ENCODE measurements at regions not wholly inside any gene's neighbourhood (a gene's known extent, or its start where the extent isn't known, plus 50 kb on each side); places are given as distances from the start of the nearest gene placed in this dataset.

GRCh38 chr1:200473698-200474371, 64.0 kb upstream of the ZNF281 start:
- Histone ChIP-seq H3K27me3 (peaks cover 10% of the 10 kb centered on the region), H3K4me1 (no peaks in the 10 kb centered on the region), H3K27ac (no peak overlapping the region), H3K36me3 (no peaks in the 10 kb centered on the region), H3K4me3 (no peak overlapping the region), H3K9me3 (no peaks in the 10 kb centered on the region)
- ATAC-seq: no peak
- 26 to 36% methylated on average over 8 to 10 of the region's 12 CpGs for WGBS, 2 donors (ENCODE audit: low coverage in 1 of 2)
- TF ChIP-seq CTCF (IDR thresholded peaks at IDR 0.05) (no peak), POLR2A (IDR thresholded peaks at IDR 0.05) (no peak), EP300 (IDR thresholded peaks at IDR 0.05) (no peak)

GRCh38 chr1:200471739-200472138, 61.9 kb upstream of the ZNF281 start:
- Histone ChIP-seq H3K27me3 (peaks cover 10% of the 10 kb centered on the region), H3K36me3 (no peaks in the 10 kb centered on the region), H3K4me1 (no peaks in the 10 kb centered on the region), H3K4me3 (no peak overlapping the region), H3K27ac (no peak overlapping the region), H3K9me3 (no peaks in the 10 kb centered on the region)
- 86 to 93% methylated on average over 2 of the region's 2 CpGs for whole genome bisulfite sequencing, 2 donors (ENCODE audit: low coverage in 1 of 2)
- TF ChIP-seq POLR2A (IDR thresholded peaks at IDR 0.05): no peak
- no peak for TF ChIP-seq EP300 (IDR thresholded peaks at IDR 0.05)
- no peak for TF ChIP-seq CTCF (IDR thresholded peaks at IDR 0.05)
- TF ChIP-seq POLR2AphosphoS5 (IDR thresholded peaks at IDR 0.05): no peak
- no peak for ATAC-seq

- TF ChIP-seq POLR2A (IDR thresholded peaks at IDR 0.05) (no peak), EP300 (IDR thresholded peaks at IDR 0.05) (no peak), POLR2AphosphoS5 (IDR thresholded peaks at IDR 0.05) (no peak), CTCF (IDR thresholded peaks at IDR 0.05) (no peak)
- Histone ChIP-seq H3K9me3 (no peaks in the 10 kb centered on the region), H3K27me3 (peaks cover 8% of the 10 kb centered on the region), H3K4me1 (no peaks in the 10 kb centered on the region), H3K27ac (no peak overlapping the region), H3K4me3 (no peak overlapping the region), H3K36me3 (no peaks in the 10 kb centered on the region)
- ATAC-seq: no peak
- 88 to 90% methylated on average over 4 of the region's 4 CpGs for WGBS, 2 donors (ENCODE audit: low coverage in 1 of 2)
Measured at GRCh38 chr1:200468264-200469001, 58.6 kb upstream of the ZNF281 start.

- no peak for TF ChIP-seq POLR2A (IDR thresholded peaks at IDR 0.05)
- no peak for TF ChIP-seq EP300 (IDR thresholded peaks at IDR 0.05)
- TF ChIP-seq POLR2AphosphoS5 (IDR thresholded peaks at IDR 0.05): no peak
- no peak for TF ChIP-seq CTCF (IDR thresholded peaks at IDR 0.05)
- Histone ChIP-seq H3K9me3 (no peaks in the 10 kb centered on the region), H3K4me3 (no peak overlapping the region), H3K27me3 (no peaks in the 10 kb centered on the region), H3K4me1 (no peaks in the 10 kb centered on the region), H3K36me3 (no peaks in the 10 kb centered on the region), H3K27ac (no peak overlapping the region)
- WGBS, 2 donors (ENCODE audit: low coverage in 1 of 2): 69 to 74% methylated on average over 6 to 12 of the region's 12 CpGs
- no peak for ATAC-seq
Measured at GRCh38 chr1:200464784-200465400, 55.1 kb upstream of the ZNF281 start.

All from gastroesophageal sphincter (tissue), 4 donors.